Transverse colon (tissue), 4 donors: ENCODE measurements at regions not wholly inside any gene's neighbourhood (a gene's known extent, or its start where the extent isn't known, plus 50 kb on each side); places are given as distances from the start of the nearest gene placed in this dataset.

Experiments used
- DNase-seq: peaks from one replicate; pipeline ENCODE4 v3.0.0-alpha.2; 2019
- H3K27ac ChIP-seq, 4 donors: fragments of 200-600 bp; sonication (generic); 2 replicates each; pipeline ENCODE4 v1.5.1; 2016 to 2018; ENCODE audit warnings: inconsistent platforms in 4 of 4
- H3K27me3 ChIP-seq: fragments of 200-600 bp; sonication (generic); 2 replicates; pipeline ENCODE4 v1.5.1; 2017; ENCODE audit warnings: inconsistent platforms
- H3K36me3 ChIP-seq, 4 donors: fragments of 200-600 bp; sonication (generic); 2 replicates each; pipeline ENCODE4 v1.5.1; 2017 to 2019; ENCODE audit warnings: inconsistent platforms in 4 of 4
- H3K4me1 ChIP-seq, 4 donors: fragments of 200-600 bp; sonication (generic); 2 replicates each; pipeline ENCODE4 v1.5.1; 2017 to 2020; ENCODE audit warnings: inconsistent platforms in 4 of 4
- H3K4me3 ChIP-seq, 4 donors: fragments of 200-600 bp; sonication (generic); 1 replicate in 1 of 4; 2 replicates in 3 of 4; pipeline versions ENCODE4 v1.5.1 to v1.6.1; 2017 to 2019; ENCODE audit warnings: inconsistent platforms in 4 of 4
- H3K9me3 ChIP-seq, 2 donors: fragments of 200-600 bp; sonication (generic); 2 replicates each; pipeline ENCODE4 v1.5.1; 2017 to 2019; ENCODE audit warnings: inconsistent platforms in 2 of 2
- CTCF ChIP-seq, 5 experiments: fragments of 200-600 bp in 3 of 5; fragments of 450-650 bp in 2 of 5; sonication (generic) in 3 of 5; IDR thresholded peaks; 1 replicate in 2 of 5; 2 replicates in 3 of 5; pipeline ENCODE4 v1.5.1; 2016 to 2017; ENCODE audit warnings: antibody characterized with exemption in 5 of 5, inconsistent platforms in 3 of 5, mild to moderate bottlenecking in 2 of 5, moderate library complexity in 1 of 5
- EP300 ChIP-seq: sonication (generic); formaldehyde crosslinking; IDR thresholded peaks from one replicate; pipeline ENCODE4 v1.6.1; 2017; ENCODE audit warnings: antibody characterized with exemption, low read depth
- POLR2A ChIP-seq: fragments of 450-650 bp; IDR thresholded peaks from one replicate; pipeline ENCODE4 v1.6.1; 2016; ENCODE audit warnings: antibody characterized with exemption, mild to moderate bottlenecking, moderate library complexity
- POLR2AphosphoS5 ChIP-seq, 3 donors: sonication (generic); formaldehyde crosslinking; IDR thresholded peaks; one replicate each; pipeline ENCODE4 v1.6.1; 2016; ENCODE audit warnings: antibody characterized with exemption in 3 of 3
- WGBS, 2 donors: methylation state at CpG; one replicate each; pipeline ENCODE4 v1.1.5; 2018; ENCODE audit warnings: low coverage in 1 of 2; 5-methylcytosine and 5-hydroxymethylcytosine counted together
- in situ Hi-C, 4 donors: fragments of 200-750 bp; cut with MboI; loops; one replicate each; pipeline versions ENCODE4 v1.15.0 to v1.15.1; 2017; ENCODE audit warnings: low sequenced_read_pairs in 3 of 4, low pct_ligation_motif_present in 1 of 4, low pct_unique_long_range_greater_than_20kb in 1 of 4
- intact Hi-C: fragments of 100-400 bp; cut with DNase I; formaldehyde crosslinking; loops from one replicate; pipeline ENCODE4 v1.15.1; 2023; ENCODE audit warnings: low total_unique reads

GRCh38 chr2:62309465-62310091 lies 113.7 kb downstream of the B3GNT2 start:
- in situ Hi-C loops (no loop called here), intact Hi-C loops (no loop called here)
- Histone ChIP-seq H3K27me3 (no peaks in the 10 kb centered on the region), H3K36me3 (no peaks in the 10 kb centered on the region), H3K4me1 (peaks cover 5 to 49% (median 35%) of the 10 kb centered on the region in 4 donors), H3K4me3 (no peak overlapping the region), H3K9me3 (no peaks in the 10 kb centered on the region), H3K27ac (no peak overlapping the region)
- no peak for DNase-seq
- WGBS, 2 donors: 59 to 82% methylated on average over 8 to 17 of the region's 17 CpGs
- TF ChIP-seq EP300: no peak
- TF ChIP-seq POLR2AphosphoS5 (IDR thresholded peaks at IDR 0.05): no peak
- TF ChIP-seq POLR2A: no peak
- no peak for TF ChIP-seq CTCF (IDR thresholded peaks at IDR 0.05)

GRCh38 chr2:62309081-62309464 lies 113.2 kb downstream of the B3GNT2 start:
- in situ Hi-C loops: no loop called here
- Histone ChIP-seq H3K4me3 (no peak overlapping the region), H3K4me1 (peaks cover 5 to 54% (median 39%) of the 10 kb centered on the region in 4 donors), H3K36me3 (no peaks in the 10 kb centered on the region), H3K27me3 (no peaks in the 10 kb centered on the region), H3K9me3 (no peaks in the 10 kb centered on the region), H3K27ac (no peak overlapping the region)
- WGBS, 2 donors: 93% methylated on average over 1 of the region's 1 CpG; no CpG with 5 or more reads in 1 of the 2 donors
- no peak for TF ChIP-seq CTCF (IDR thresholded peaks at IDR 0.05)
- no peak for TF ChIP-seq EP300
- no peak for TF ChIP-seq POLR2A
- TF ChIP-seq POLR2AphosphoS5 (IDR thresholded peaks at IDR 0.05): no peak
- intact Hi-C loops: no loop called here
- DNase-seq: no peak

GRCh38 chr2:62307469-62308389 lies 111.8 kb downstream of the B3GNT2 start:
- Histone ChIP-seq H3K27me3 (no peaks in the 10 kb centered on the region), H3K27ac (peak overlapping the region; percentile 57 to 80 (median 75)), H3K4me3 (no peak overlapping the region), H3K36me3 (no peaks in the 10 kb centered on the region), H3K4me1 (peaks cover 5 to 57% (median 41%) of the 10 kb centered on the region in 4 donors), H3K9me3 (no peaks in the 10 kb centered on the region)
- WGBS, 2 donors: 47 to 52% methylated on average over 2 to 15 of the region's 15 CpGs
- intact Hi-C loops (no loop called here), in situ Hi-C loops (no loop called here)
- TF ChIP-seq EP300: no peak
- no peak for TF ChIP-seq POLR2A
- TF ChIP-seq POLR2AphosphoS5 (IDR thresholded peaks at IDR 0.05): no peak
- no peak for TF ChIP-seq CTCF (IDR thresholded peaks at IDR 0.05)
- DNase-seq: peak; percentile 70

- peak; percentile 50 for DNase-seq
- 49 to 84% methylated on average over 4 to 7 of the region's 7 CpGs for WGBS, 2 donors
- TF ChIP-seq POLR2AphosphoS5 (IDR thresholded peaks at IDR 0.05): no peak
- TF ChIP-seq CTCF (IDR thresholded peaks at IDR 0.05): no peak
- no peak for TF ChIP-seq POLR2A
- no peak for TF ChIP-seq EP300
- peak overlapping the region; percentile 57 to 80 (median 75) for H3K27ac ChIP-seq
- H3K9me3 ChIP-seq: no peaks in the 10 kb centered on the region
- no peaks in the 10 kb centered on the region for H3K27me3 ChIP-seq
- in situ Hi-C loops (no loop called here), intact Hi-C loops (no loop called here)
- H3K4me1 ChIP-seq: peaks cover 5 to 58% (median 41%) of the 10 kb centered on the region in 4 donors
- H3K4me3 ChIP-seq: no peak overlapping the region
- H3K36me3 ChIP-seq: no peaks in the 10 kb centered on the region
Measured at GRCh38 chr2:62306751-62307468, 111.0 kb downstream of the B3GNT2 start.
